Vagina (tissue), 2 donors: ENCODE measurements at regions not wholly inside any gene's neighbourhood (a gene's known extent, or its start where the extent isn't known, plus 50 kb on each side); places are given as distances from the start of the nearest gene placed in this dataset.

Experiments used
- POLR2A ChIP-seq, 2 donors: fragments of 450-650 bp; IDR thresholded peaks; one replicate each; pipeline ENCODE4 v1.6.1; 2017; ENCODE audit warnings: antibody characterized with exemption in 2 of 2, mild to moderate bottlenecking in 2 of 2, moderate library complexity in 2 of 2
- POLR2AphosphoS5 ChIP-seq, 2 donors: sonication (generic); formaldehyde crosslinking; IDR thresholded peaks; one replicate each; pipeline ENCODE4 v1.9.0; 2017; ENCODE audit warnings: antibody characterized with exemption in 2 of 2, mild to moderate bottlenecking in 2 of 2, low read depth in 1 of 2; ENCODE audit not compliant: insufficient read depth in 1 of 2
- TF ChIP-seq, protein P1 (sequence below), 3 experiments: fragments of 450-650 bp in 2 of 3; fragments of 200-600 bp in 1 of 3; sonication (generic) in 1 of 3; IDR thresholded peaks; one replicate each; pipeline ENCODE4 v1.5.1; 2017 to 2019; ENCODE audit warnings: antibody characterized with exemption in 3 of 3, mild to moderate bottlenecking in 2 of 3, moderate library complexity in 2 of 3

DNA sequence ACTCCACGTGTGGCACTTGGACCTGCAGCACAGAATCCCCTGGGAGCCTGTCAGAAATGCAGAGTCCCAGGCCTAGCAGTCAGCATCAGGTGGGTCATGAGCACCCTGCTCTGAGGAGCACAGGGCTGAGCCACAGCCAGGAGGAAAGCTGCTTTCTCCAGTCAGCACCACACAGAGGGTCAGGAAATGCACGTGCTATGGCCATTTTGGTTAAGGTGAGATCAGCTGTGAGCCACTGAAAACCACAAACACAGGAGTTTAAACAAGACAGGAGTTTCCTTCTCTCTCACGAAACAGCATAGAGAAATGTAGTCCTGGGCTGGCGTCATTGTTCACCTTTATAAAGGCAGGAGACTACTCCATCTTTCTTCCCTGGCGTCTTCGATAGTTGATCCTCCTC lies 204.5 kb upstream of the SFSWAP start:
- TF ChIP-seq POLR2A (IDR thresholded peaks at IDR 0.05), result no peak
- TF ChIP-seq, protein P1, sequence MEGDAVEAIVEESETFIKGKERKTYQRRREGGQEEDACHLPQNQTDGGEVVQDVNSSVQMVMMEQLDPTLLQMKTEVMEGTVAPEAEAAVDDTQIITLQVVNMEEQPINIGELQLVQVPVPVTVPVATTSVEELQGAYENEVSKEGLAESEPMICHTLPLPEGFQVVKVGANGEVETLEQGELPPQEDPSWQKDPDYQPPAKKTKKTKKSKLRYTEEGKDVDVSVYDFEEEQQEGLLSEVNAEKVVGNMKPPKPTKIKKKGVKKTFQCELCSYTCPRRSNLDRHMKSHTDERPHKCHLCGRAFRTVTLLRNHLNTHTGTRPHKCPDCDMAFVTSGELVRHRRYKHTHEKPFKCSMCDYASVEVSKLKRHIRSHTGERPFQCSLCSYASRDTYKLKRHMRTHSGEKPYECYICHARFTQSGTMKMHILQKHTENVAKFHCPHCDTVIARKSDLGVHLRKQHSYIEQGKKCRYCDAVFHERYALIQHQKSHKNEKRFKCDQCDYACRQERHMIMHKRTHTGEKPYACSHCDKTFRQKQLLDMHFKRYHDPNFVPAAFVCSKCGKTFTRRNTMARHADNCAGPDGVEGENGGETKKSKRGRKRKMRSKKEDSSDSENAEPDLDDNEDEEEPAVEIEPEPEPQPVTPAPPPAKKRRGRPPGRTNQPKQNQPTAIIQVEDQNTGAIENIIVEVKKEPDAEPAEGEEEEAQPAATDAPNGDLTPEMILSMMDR (IDR thresholded peaks at IDR 0.05), result no peak
- TF ChIP-seq POLR2AphosphoS5 (IDR thresholded peaks at IDR 0.05; ENCODE audit: insufficient read depth in 1 of 2, low read depth in 1 of 2), result no peak
